Vagina (tissue), 2 donors: ENCODE measurements at regions not wholly inside any gene's neighbourhood (a gene's known extent, or its start where the extent isn't known, plus 50 kb on each side); places are given as distances from the start of the nearest gene placed in this dataset.

Experiments
- POLR2A ChIP-seq, 2 donors: fragments of 450-650 bp; IDR thresholded peaks; one replicate each; pipeline ENCODE4 v1.6.1; 2017; ENCODE audit warnings: antibody characterized with exemption in 2 of 2, mild to moderate bottlenecking in 2 of 2, moderate library complexity in 2 of 2
- POLR2AphosphoS5 ChIP-seq, 2 donors: sonication (generic); formaldehyde crosslinking; IDR thresholded peaks; one replicate each; pipeline ENCODE4 v1.9.0; 2017; ENCODE audit warnings: antibody characterized with exemption in 2 of 2, mild to moderate bottlenecking in 2 of 2, low read depth in 1 of 2; ENCODE audit not compliant: insufficient read depth in 1 of 2
- TF ChIP-seq, protein P1 (sequence below), 3 experiments: fragments of 450-650 bp in 2 of 3; fragments of 200-600 bp in 1 of 3; sonication (generic) in 1 of 3; IDR thresholded peaks; one replicate each; pipeline ENCODE4 v1.5.1; 2017 to 2019; ENCODE audit warnings: antibody characterized with exemption in 3 of 3, mild to moderate bottlenecking in 2 of 3, moderate library complexity in 2 of 3

DNA sequence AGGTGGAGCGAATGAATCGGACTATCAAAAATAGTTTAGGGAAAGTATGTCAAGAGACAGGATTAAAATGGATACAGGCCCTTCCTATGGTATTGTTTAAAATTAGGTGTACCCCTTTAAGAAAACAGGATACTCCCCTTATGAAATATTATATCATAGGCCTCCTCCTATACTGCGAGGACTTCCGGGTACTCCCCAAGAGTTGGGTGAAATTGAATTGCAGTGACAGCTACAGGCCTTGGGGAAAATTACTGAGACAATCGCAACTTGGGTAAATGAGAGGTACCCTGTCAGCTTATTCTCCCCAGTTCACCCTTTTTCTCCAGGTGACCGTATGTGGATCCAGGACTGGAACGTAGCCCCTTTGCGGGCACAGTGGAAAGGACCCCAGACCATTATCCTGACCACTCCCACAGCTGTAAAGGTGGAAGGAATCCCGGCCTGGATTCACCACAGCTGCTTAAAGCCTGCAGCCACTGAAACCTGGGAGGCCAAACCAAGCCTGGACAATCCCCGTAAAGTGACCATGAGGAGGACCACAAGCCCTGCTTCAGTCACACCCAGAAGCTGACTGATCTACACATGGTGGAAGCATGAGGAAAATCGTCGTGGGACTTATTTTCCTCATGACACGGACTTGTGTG, 1138.1 kb downstream of the ARAP2 start:
- TF ChIP-seq, protein P1, sequence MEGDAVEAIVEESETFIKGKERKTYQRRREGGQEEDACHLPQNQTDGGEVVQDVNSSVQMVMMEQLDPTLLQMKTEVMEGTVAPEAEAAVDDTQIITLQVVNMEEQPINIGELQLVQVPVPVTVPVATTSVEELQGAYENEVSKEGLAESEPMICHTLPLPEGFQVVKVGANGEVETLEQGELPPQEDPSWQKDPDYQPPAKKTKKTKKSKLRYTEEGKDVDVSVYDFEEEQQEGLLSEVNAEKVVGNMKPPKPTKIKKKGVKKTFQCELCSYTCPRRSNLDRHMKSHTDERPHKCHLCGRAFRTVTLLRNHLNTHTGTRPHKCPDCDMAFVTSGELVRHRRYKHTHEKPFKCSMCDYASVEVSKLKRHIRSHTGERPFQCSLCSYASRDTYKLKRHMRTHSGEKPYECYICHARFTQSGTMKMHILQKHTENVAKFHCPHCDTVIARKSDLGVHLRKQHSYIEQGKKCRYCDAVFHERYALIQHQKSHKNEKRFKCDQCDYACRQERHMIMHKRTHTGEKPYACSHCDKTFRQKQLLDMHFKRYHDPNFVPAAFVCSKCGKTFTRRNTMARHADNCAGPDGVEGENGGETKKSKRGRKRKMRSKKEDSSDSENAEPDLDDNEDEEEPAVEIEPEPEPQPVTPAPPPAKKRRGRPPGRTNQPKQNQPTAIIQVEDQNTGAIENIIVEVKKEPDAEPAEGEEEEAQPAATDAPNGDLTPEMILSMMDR (IDR thresholded peaks at IDR 0.05), result no peak
- no peak for TF ChIP-seq POLR2A (IDR thresholded peaks at IDR 0.05)
- no peak for TF ChIP-seq POLR2AphosphoS5 (IDR thresholded peaks at IDR 0.05; ENCODE audit: insufficient read depth in 1 of 2, low read depth in 1 of 2)
